ENCODE measurements at regions not wholly inside any gene's neighbourhood (a gene's known extent, or its start where the extent isn't known, plus 50 kb on each side); places are given as distances from the start of the nearest gene placed in this dataset.

- no peak for TF ChIP-seq MAFK (IDR thresholded peaks at IDR 0.05; ENCODE audit: partially characterized antibody)
- no peak for TF ChIP-seq MAX (IDR thresholded peaks at IDR 0.05)
- TF ChIP-seq RFX5 (IDR thresholded peaks at IDR 0.05) = no peak
- no peak for TF ChIP-seq CTCF (IDR thresholded peaks at IDR 0.05)
- TF ChIP-seq HOXA7 (CRISPR knock-in tag; IDR thresholded peaks at IDR 0.05) = no peak
- no peak for TF ChIP-seq PHF8 (IDR thresholded peaks at IDR 0.05; ENCODE audit: borderline replicate concordance, low read depth)
- no peak for TF ChIP-seq POLR2A (IDR thresholded peaks at IDR 0.05; ENCODE audit: low read length)
- no peak for TF ChIP-seq SMC3 (IDR thresholded peaks at IDR 0.05)
- TF ChIP-seq BHLHE40 (IDR thresholded peaks at IDR 0.05; ENCODE audit: low read depth, low read length) = no peak
- no peak for TF ChIP-seq HMGXB4 (CRISPR knock-in tag; IDR thresholded peaks at IDR 0.05; ENCODE audit: borderline replicate concordance)
- no peak for TF ChIP-seq REST (IDR thresholded peaks at IDR 0.05)
- no peak for TF ChIP-seq EP300 (IDR thresholded peaks at IDR 0.05)
- TF ChIP-seq MAZ (IDR thresholded peaks at IDR 0.05; ENCODE audit: borderline replicate concordance, low read depth, low read length) = no peak
- TF ChIP-seq KDM5A (IDR thresholded peaks at IDR 0.05) = no peak
Measured at GRCh38 chr21:22579741-22580140, 1581.5 kb downstream of the NCAM2 start.
